Mesenchymal stem cell (in vitro differentiated cells and primary cell): ENCODE measurements at regions not wholly inside any gene's neighbourhood (a gene's known extent, or its start where the extent isn't known, plus 50 kb on each side); places are given as distances from the start of the nearest gene placed in this dataset.

Experiments
- DNase-seq: peaks from one replicate; pipeline ENCODE4 v3.0.0-alpha.2; 2013
- H2AFZ ChIP-seq: one replicate; pipeline ENCODE4 v1.6.1; 2013; ENCODE audit warnings: low read depth, mild to moderate bottlenecking, control low read depth, inconsistent platforms, low read length, moderate library complexity
- H2AK5ac ChIP-seq: 2 replicates; pipeline ENCODE4 v1.6.1; 2013; ENCODE audit warnings: low read length, moderate library complexity, mild to moderate bottlenecking, inconsistent platforms; ENCODE audit not compliant: severe bottlenecking
- H2BK120ac ChIP-seq: one replicate; pipeline ENCODE4 v1.6.1; 2013; ENCODE audit warnings: low read depth, mild to moderate bottlenecking, inconsistent platforms, low read length, moderate library complexity
- H2BK12ac ChIP-seq, 2 experiments: one replicate each; pipeline ENCODE4 v1.6.1; 2013; ENCODE audit warnings: inconsistent platforms in 2 of 2, low read length in 2 of 2, mild to moderate bottlenecking in 2 of 2, moderate library complexity in 2 of 2, control low read depth in 1 of 2
- H2BK15ac ChIP-seq: one replicate; pipeline ENCODE4 v1.6.1; 2013; ENCODE audit warnings: mild to moderate bottlenecking, low read depth, inconsistent platforms; ENCODE audit not compliant: poor library complexity, severe bottlenecking
- H2BK5ac ChIP-seq: 2 replicates; pipeline ENCODE4 v1.6.1; 2013; ENCODE audit warnings: low read depth, mild to moderate bottlenecking, low read length, control low read depth, inconsistent platforms; ENCODE audit not compliant: poor library complexity, severe bottlenecking
- H3K14ac ChIP-seq, 2 experiments: one replicate each; pipeline ENCODE4 v1.6.1; 2013; ENCODE audit warnings: inconsistent platforms in 2 of 2, low read length in 2 of 2, control low read depth in 1 of 2, mild to moderate bottlenecking in 1 of 2, moderate library complexity in 1 of 2
- H3K18ac ChIP-seq, 2 experiments: one replicate each; pipeline ENCODE4 v1.6.1; 2013; ENCODE audit warnings: inconsistent platforms in 2 of 2, low read length in 2 of 2, control low read depth in 1 of 2, low read depth in 1 of 2, mild to moderate bottlenecking in 1 of 2
- H3K23ac ChIP-seq, 2 experiments: one replicate each; pipeline ENCODE4 v1.6.1; 2013; ENCODE audit warnings: inconsistent platforms in 2 of 2, low read length in 2 of 2, mild to moderate bottlenecking in 2 of 2, moderate library complexity in 2 of 2, control low read depth in 1 of 2
- H3K27ac ChIP-seq: 2 replicates; pipeline ENCODE4 v1.5.1; 2013; ENCODE audit warnings: mild to moderate bottlenecking, moderate library complexity, low read length, control low read depth, inconsistent platforms; ENCODE audit not compliant: poor library complexity, severe bottlenecking
- H3K27me3 ChIP-seq, 2 experiments: 2 replicates each; pipeline versions ENCODE4 v1.6.1 to v1.7.0; 2013; ENCODE audit warnings: low read length in 2 of 2, mild to moderate bottlenecking in 2 of 2, moderate library complexity in 2 of 2, control low read depth in 1 of 2, inconsistent platforms in 1 of 2; ENCODE audit not compliant: control insufficient read depth in 1 of 2, insufficient read depth in 1 of 2
- H3K36me3 ChIP-seq, 2 experiments: 2 replicates each; pipeline versions ENCODE4 v1.6.1 to v1.7.0; 2013; ENCODE audit warnings: low read length in 2 of 2, control low read depth in 1 of 2, inconsistent platforms in 1 of 2, low read depth in 1 of 2, mild to moderate bottlenecking in 1 of 2; ENCODE audit not compliant: insufficient read depth in 2 of 2, control insufficient read depth in 1 of 2
- H3K4ac ChIP-seq, 2 experiments: one replicate each; pipeline ENCODE4 v1.6.1; 2013; ENCODE audit warnings: inconsistent platforms in 2 of 2, low read length in 2 of 2, mild to moderate bottlenecking in 2 of 2, moderate library complexity in 2 of 2, control low read depth in 1 of 2, low read depth in 1 of 2
- H3K4me1 ChIP-seq: 2 replicates; pipeline ENCODE4 v1.6.1; 2013; ENCODE audit warnings: low read depth, low read length, control low read depth; ENCODE audit not compliant: control insufficient read depth, insufficient read depth
- H3K4me2 ChIP-seq: 2 replicates; pipeline ENCODE4 v1.6.1; 2013; ENCODE audit warnings: low read length, mild to moderate bottlenecking, inconsistent platforms; ENCODE audit not compliant: poor library complexity, severe bottlenecking
- H3K4me3 ChIP-seq, 2 experiments: 2 replicates each; pipeline versions ENCODE4 v1.5.1 to v1.7.0; 2013; ENCODE audit warnings: low read length in 2 of 2, mild to moderate bottlenecking in 2 of 2, control low read depth in 1 of 2, low read depth in 1 of 2; ENCODE audit not compliant: insufficient read depth in 1 of 2
- H3K79me1 ChIP-seq: replicated peaks from 2 replicates; pipeline ENCODE4 v1.6.1; 2013; ENCODE audit warnings: mild to moderate bottlenecking, control low read depth, low read length, inconsistent platforms; ENCODE audit not compliant: poor library complexity, severe bottlenecking
- H3K9ac ChIP-seq: 2 replicates; pipeline ENCODE4 v1.7.0; 2013; ENCODE audit warnings: mild to moderate bottlenecking, low read length, moderate library complexity
- H3K9me3 ChIP-seq: 2 replicates; pipeline ENCODE4 v1.7.0; 2013; ENCODE audit warnings: mild to moderate bottlenecking, low read length; ENCODE audit not compliant: control insufficient read depth
- H4K8ac ChIP-seq: one replicate; pipeline ENCODE4 v1.6.1; 2013; ENCODE audit warnings: inconsistent platforms, mild to moderate bottlenecking, low read length, moderate library complexity
- H4K91ac ChIP-seq: one replicate; pipeline ENCODE4 v1.6.1; 2013; ENCODE audit warnings: mild to moderate bottlenecking, low read length, inconsistent platforms
- WGBS: methylation state at CpG from one replicate; pipeline ENCODE4 v1.1.7; 2013; ENCODE audit warnings: mixed read lengths; 5-methylcytosine and 5-hydroxymethylcytosine counted together

GRCh38 chr2:104410136-104410535, 443.8 kb upstream of the POU3F3 start:
- no peak for DNase-seq
- no peaks in the 10 kb centered on the region for H3K9me3 ChIP-seq
- no peaks in the 10 kb centered on the region for H3K27me3 ChIP-seq
- 71% methylated on average over 2 of the region's 3 CpGs for WGBS
- H3K4me2 ChIP-seq = no peak overlapping the region
- no peaks in the 10 kb centered on the region for H3K36me3 ChIP-seq
- H2BK120ac ChIP-seq = no peak overlapping the region
- no peak overlapping the region for H3K18ac ChIP-seq
- no peak overlapping the region for H2BK12ac ChIP-seq
- no peak overlapping the region for H4K8ac ChIP-seq
- no peak overlapping the region for H3K9ac ChIP-seq
- H2AK5ac ChIP-seq = no peak overlapping the region
- no peak overlapping the region for H4K91ac ChIP-seq
- no peak overlapping the region for H2BK15ac ChIP-seq
- no peaks in the 10 kb centered on the region for H3K79me1 ChIP-seq
- H2BK5ac ChIP-seq = no peak overlapping the region
- no peak overlapping the region for H3K4me3 ChIP-seq
- H3K27ac ChIP-seq = no peak overlapping the region
- peaks cover 3% of the 10 kb centered on the region for H3K4me1 ChIP-seq
- H3K14ac ChIP-seq = no peak overlapping the region
- H3K23ac ChIP-seq = no peak overlapping the region
- no peak overlapping the region for H2AFZ ChIP-seq
- H3K4ac ChIP-seq = no peak overlapping the region

- DNase-seq = no peak
- Histone ChIP-seq H3K4me2 (no peak overlapping the region), H3K14ac (no peak overlapping the region)
Observed at GRCh38 chr2:104412384-104412783, 441.5 kb upstream of the POU3F3 start.

GRCh38 chr2:104413890-104414289, 440.0 kb upstream of the POU3F3 start:
- H3K9ac ChIP-seq = no peak overlapping the region

More at GRCh38 chr2:104412384-104412783, 441.5 kb upstream of the POU3F3 start:
- no peak overlapping the region for H3K9ac ChIP-seq
- no peaks in the 10 kb centered on the region for H3K4me1 ChIP-seq
- H4K8ac ChIP-seq = no peak overlapping the region
- no peaks in the 10 kb centered on the region for H3K9me3 ChIP-seq
- H2BK12ac ChIP-seq = no peak overlapping the region
- H2AK5ac ChIP-seq = no peak overlapping the region
- H2BK15ac ChIP-seq = no peak overlapping the region
- no peak overlapping the region for H3K27ac ChIP-seq
- H3K79me1 ChIP-seq = no peaks in the 10 kb centered on the region
- no peak overlapping the region for H2BK5ac ChIP-seq
- H2BK120ac ChIP-seq = no peak overlapping the region
- no peaks in the 10 kb centered on the region for H3K36me3 ChIP-seq
- H3K18ac ChIP-seq = no peak overlapping the region
- no peak overlapping the region for H3K23ac ChIP-seq
- 25% methylated on average over 2 of the region's 2 CpGs for WGBS
- H4K91ac ChIP-seq = no peak overlapping the region
- no peak overlapping the region for H2AFZ ChIP-seq
- H3K4ac ChIP-seq = no peak overlapping the region
- no peak overlapping the region for H3K4me3 ChIP-seq
- H3K27me3 ChIP-seq = no peaks in the 10 kb centered on the region

GRCh38 chr2:104415284-104415683, 438.6 kb upstream of the POU3F3 start:
- no peaks in the 10 kb centered on the region for H3K79me1 ChIP-seq
- no peak overlapping the region for H4K8ac ChIP-seq
- no peaks in the 10 kb centered on the region for H3K4me1 ChIP-seq
- H2BK12ac ChIP-seq = no peak overlapping the region
- no peak overlapping the region for H2BK15ac ChIP-seq
- H3K9me3 ChIP-seq = no peaks in the 10 kb centered on the region
- H3K27me3 ChIP-seq = no peaks in the 10 kb centered on the region
- H3K4me2 ChIP-seq = no peak overlapping the region
- H3K14ac ChIP-seq = no peak overlapping the region
- H3K18ac ChIP-seq = no peak overlapping the region
- no peak overlapping the region for H3K9ac ChIP-seq
- no peak for DNase-seq
- no peaks in the 10 kb centered on the region for H3K36me3 ChIP-seq
- no peak overlapping the region for H2AFZ ChIP-seq
- no peak overlapping the region for H2BK5ac ChIP-seq
- no peak overlapping the region for H3K4ac ChIP-seq
- no peak overlapping the region for H3K23ac ChIP-seq
- H3K4me3 ChIP-seq = no peak overlapping the region
- no peak overlapping the region for H2AK5ac ChIP-seq
- H4K91ac ChIP-seq = no peak overlapping the region
- no peak overlapping the region for H3K27ac ChIP-seq
- H2BK120ac ChIP-seq = no peak overlapping the region
- 52% methylated on average over 6 of the region's 6 CpGs for WGBS

More at GRCh38 chr2:104413890-104414289, 440.0 kb upstream of the POU3F3 start:
- Histone ChIP-seq H2AK5ac (no peak overlapping the region), H3K4ac (no peak overlapping the region), H2BK12ac (no peak overlapping the region), H4K8ac (no peak overlapping the region), H3K18ac (no peak overlapping the region), H2AFZ (no peak overlapping the region), H3K4me3 (no peak overlapping the region), H3K4me2 (no peak overlapping the region), H3K79me1 (no peaks in the 10 kb centered on the region), H3K14ac (no peak overlapping the region), H2BK120ac (no peak overlapping the region), H3K9me3 (no peaks in the 10 kb centered on the region), H2BK5ac (no peak overlapping the region), H3K36me3 (no peaks in the 10 kb centered on the region), H3K4me1 (no peaks in the 10 kb centered on the region), H3K23ac (no peak overlapping the region), H3K27me3 (no peaks in the 10 kb centered on the region), H4K91ac (no peak overlapping the region), H3K27ac (no peak overlapping the region), H2BK15ac (no peak overlapping the region)
- 88% methylated on average over 7 of the region's 8 CpGs for WGBS
- no peak for DNase-seq
